ENCODE measurements at regions not wholly inside any gene's neighbourhood (a gene's known extent, or its start where the extent isn't known, plus 50 kb on each side); places are given as distances from the start of the nearest gene placed in this dataset.

DNA sequence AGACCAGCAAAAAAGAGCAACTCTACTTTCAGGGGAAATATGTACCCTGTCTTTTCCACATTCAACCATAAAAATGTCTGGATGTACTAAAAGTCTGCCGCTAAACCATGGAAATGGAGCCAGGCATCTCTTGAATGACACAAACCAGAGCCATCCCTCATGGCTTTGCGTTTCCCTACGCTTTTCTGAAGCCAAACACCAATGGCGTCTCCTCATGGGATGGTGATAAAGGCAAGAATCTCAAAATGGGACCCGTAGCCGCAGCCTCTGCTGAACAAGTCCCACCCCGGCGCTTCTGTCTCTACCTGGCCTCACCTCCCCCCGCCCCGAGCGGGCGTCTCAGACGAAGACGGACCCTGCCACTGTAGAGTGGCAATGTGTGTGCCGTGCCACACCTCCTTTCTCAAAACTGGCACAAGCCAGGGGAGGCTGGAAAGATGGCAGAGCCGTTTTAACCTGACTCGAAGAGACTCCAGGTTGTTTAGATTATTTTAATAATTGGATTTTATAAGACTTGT is 80.3 kb upstream of the AFDN start:
- no peak overlapping the region for H2AFZ ChIP-seq (ENCODE audit: control insufficient read depth, low read length)
- no peaks in the 10 kb centered on the region for H3K4me1 ChIP-seq (ENCODE audit: control insufficient read depth, extremely low read depth, insufficient read depth, low read length)
- no peak for TF ChIP-seq EZH2 (IDR thresholded peaks at IDR 0.05; ENCODE audit: low read length)
- TF ChIP-seq, protein P1, sequence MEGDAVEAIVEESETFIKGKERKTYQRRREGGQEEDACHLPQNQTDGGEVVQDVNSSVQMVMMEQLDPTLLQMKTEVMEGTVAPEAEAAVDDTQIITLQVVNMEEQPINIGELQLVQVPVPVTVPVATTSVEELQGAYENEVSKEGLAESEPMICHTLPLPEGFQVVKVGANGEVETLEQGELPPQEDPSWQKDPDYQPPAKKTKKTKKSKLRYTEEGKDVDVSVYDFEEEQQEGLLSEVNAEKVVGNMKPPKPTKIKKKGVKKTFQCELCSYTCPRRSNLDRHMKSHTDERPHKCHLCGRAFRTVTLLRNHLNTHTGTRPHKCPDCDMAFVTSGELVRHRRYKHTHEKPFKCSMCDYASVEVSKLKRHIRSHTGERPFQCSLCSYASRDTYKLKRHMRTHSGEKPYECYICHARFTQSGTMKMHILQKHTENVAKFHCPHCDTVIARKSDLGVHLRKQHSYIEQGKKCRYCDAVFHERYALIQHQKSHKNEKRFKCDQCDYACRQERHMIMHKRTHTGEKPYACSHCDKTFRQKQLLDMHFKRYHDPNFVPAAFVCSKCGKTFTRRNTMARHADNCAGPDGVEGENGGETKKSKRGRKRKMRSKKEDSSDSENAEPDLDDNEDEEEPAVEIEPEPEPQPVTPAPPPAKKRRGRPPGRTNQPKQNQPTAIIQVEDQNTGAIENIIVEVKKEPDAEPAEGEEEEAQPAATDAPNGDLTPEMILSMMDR (optimal IDR thresholded peaks at IDR 0.05 in 1 of 3, IDR thresholded peaks at IDR 0.05 in 1 of 3, conservative IDR thresholded peaks at IDR 0.05 in 1 of 3; ENCODE audit: extremely low read depth in 1 of 3, insufficient read depth in 2 of 3, low read length in 3 of 3), result no peak
- no peaks in the 10 kb centered on the region for H3K79me2 ChIP-seq (ENCODE audit: control insufficient read depth, insufficient read depth, low read length)
- no peaks in the 10 kb centered on the region for H3K27me3 ChIP-seq (ENCODE audit: control insufficient read depth, extremely low read depth, insufficient read depth, low read length)
- H4K20me1 ChIP-seq (ENCODE audit: control insufficient read depth, extremely low read depth, insufficient read depth, low read length), result no peaks in the 10 kb centered on the region
- H3K9me3 ChIP-seq (ENCODE audit: control insufficient read depth, low read depth, low read length), result no peaks in the 10 kb centered on the region
- no peak for FAIRE-seq
- no peak overlapping the region for H3K9ac ChIP-seq (ENCODE audit: control insufficient read depth, extremely low read depth, insufficient read depth, low read length)
- H3K27ac ChIP-seq (ENCODE audit: control insufficient read depth, insufficient read depth, low read length), result no peak overlapping the region
- no peak for DNase-seq (ENCODE audit: low read depth, low spot score)
- dilution Hi-C loops (cut with MboI; ENCODE audit: extremely low pct_ligation_motif_present, low sequenced_read_pairs), result no loop called here
- no peaks in the 10 kb centered on the region for H3K36me3 ChIP-seq (ENCODE audit: control insufficient read depth in 2 of 2, extremely low read depth in 1 of 2, insufficient read depth in 2 of 2, low read length in 2 of 2)
- no peak overlapping the region for H3K4me3 ChIP-seq (ENCODE audit: control insufficient read depth in 2 of 3, extremely low read depth in 1 of 3, insufficient read depth in 2 of 3, low read depth in 1 of 3, low read length in 3 of 3)
- no peak overlapping the region for H3K4me2 ChIP-seq (ENCODE audit: control insufficient read depth, extremely low read depth, insufficient read depth, low read depth, low read length)
- no peaks in the 10 kb centered on the region for H3K9me1 ChIP-seq (ENCODE audit: control insufficient read depth, extremely low read depth, insufficient read depth, low read length)

DNA sequence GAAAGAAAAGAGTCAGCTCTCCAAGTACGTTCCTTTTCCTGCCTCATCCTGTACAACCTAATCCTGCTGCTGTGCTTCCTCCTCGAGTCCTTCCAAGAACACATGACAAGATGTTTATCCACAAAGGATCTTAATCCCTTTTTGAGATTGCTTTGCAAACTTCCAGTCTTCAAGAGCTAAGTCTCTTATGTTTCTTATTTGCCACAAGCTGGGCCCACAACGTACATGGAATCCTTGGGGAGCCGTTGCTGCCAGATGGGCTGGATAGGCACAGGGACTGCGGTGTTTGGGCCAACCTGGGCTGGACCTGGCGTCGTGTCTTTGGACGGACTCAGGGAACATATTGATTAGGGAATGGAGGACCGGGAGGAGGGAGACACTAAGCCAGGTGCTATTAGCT is 79.7 kb upstream of the AFDN start:
- Histone ChIP-seq H3K9ac (ENCODE audit: control insufficient read depth, extremely low read depth, insufficient read depth, low read length) (no peak overlapping the region), H3K36me3 (ENCODE audit: control insufficient read depth in 2 of 2, extremely low read depth in 1 of 2, insufficient read depth in 2 of 2, low read length in 2 of 2) (no peaks in the 10 kb centered on the region), H3K4me1 (ENCODE audit: control insufficient read depth, extremely low read depth, insufficient read depth, low read length) (no peaks in the 10 kb centered on the region), H3K9me3 (ENCODE audit: control insufficient read depth, low read depth, low read length) (no peaks in the 10 kb centered on the region), H3K27ac (ENCODE audit: control insufficient read depth, insufficient read depth, low read length) (no peak overlapping the region), H3K4me3 (ENCODE audit: control insufficient read depth in 2 of 3, extremely low read depth in 1 of 3, insufficient read depth in 2 of 3, low read depth in 1 of 3, low read length in 3 of 3) (no peak overlapping the region), H3K9me1 (ENCODE audit: control insufficient read depth, extremely low read depth, insufficient read depth, low read length) (no peaks in the 10 kb centered on the region), H3K79me2 (ENCODE audit: control insufficient read depth, insufficient read depth, low read length) (no peaks in the 10 kb centered on the region), H4K20me1 (ENCODE audit: control insufficient read depth, extremely low read depth, insufficient read depth, low read length) (no peaks in the 10 kb centered on the region), H3K4me2 (ENCODE audit: control insufficient read depth, extremely low read depth, insufficient read depth, low read depth, low read length) (no peak overlapping the region), H3K27me3 (ENCODE audit: control insufficient read depth, extremely low read depth, insufficient read depth, low read length) (no peaks in the 10 kb centered on the region), H2AFZ (ENCODE audit: control insufficient read depth, low read length) (no peak overlapping the region)
- DNase-seq (ENCODE audit: low read depth, low spot score) (no peak), FAIRE-seq (no peak)
- TF ChIP-seq EZH2 (IDR thresholded peaks at IDR 0.05; ENCODE audit: low read length), result no peak
- TF ChIP-seq, protein P1 (optimal IDR thresholded peaks at IDR 0.05 in 1 of 3, IDR thresholded peaks at IDR 0.05 in 1 of 3, conservative IDR thresholded peaks at IDR 0.05 in 1 of 3; ENCODE audit: extremely low read depth in 1 of 3, insufficient read depth in 2 of 3, low read length in 3 of 3), result no peak
- dilution Hi-C loops (cut with MboI; ENCODE audit: extremely low pct_ligation_motif_present, low sequenced_read_pairs), result no loop called here

All from keratinocyte (primary cell).